GM18519 (cell line): ENCODE measurements at regions not wholly inside any gene's neighbourhood (a gene's known extent, or its start where the extent isn't known, plus 50 kb on each side); places are given as distances from the start of the nearest gene placed in this dataset.

Source experiments
- ATAC-seq: cut with Tn5 transposase; IDR thresholded peaks from one replicate; pipeline ENCODE4 v1.9.1; 2021; ENCODE audit warnings: mild to moderate bottlenecking, moderate library complexity; ENCODE audit not compliant: unreplicated experiment, low FRiP score

- no peak for ATAC-seq
These were observed 296.5 kb upstream of the ITGA1 start for GRCh38 chr5:52491071-52491787.

DNA sequence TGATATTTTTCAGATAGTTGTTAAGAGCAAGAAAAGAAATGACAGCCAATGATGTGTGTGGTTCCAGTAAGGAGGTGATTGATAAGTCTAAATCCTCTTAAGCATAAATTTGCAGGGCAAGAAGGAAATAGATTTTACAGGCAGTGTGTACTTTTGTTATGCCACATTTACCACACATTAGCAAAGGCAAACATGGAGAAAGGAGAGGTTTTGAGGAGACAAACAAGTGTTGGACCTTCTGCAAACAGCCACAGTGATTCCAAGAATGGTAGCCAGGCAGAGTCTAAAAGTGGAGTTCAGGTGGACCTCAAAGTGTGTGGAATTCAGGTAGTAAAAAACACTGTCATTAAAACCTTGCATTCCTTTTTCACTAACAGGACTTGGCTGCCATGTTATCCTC lies 295.9 kb upstream of the ITGA1 start:
- ATAC-seq = no peak

DNA sequence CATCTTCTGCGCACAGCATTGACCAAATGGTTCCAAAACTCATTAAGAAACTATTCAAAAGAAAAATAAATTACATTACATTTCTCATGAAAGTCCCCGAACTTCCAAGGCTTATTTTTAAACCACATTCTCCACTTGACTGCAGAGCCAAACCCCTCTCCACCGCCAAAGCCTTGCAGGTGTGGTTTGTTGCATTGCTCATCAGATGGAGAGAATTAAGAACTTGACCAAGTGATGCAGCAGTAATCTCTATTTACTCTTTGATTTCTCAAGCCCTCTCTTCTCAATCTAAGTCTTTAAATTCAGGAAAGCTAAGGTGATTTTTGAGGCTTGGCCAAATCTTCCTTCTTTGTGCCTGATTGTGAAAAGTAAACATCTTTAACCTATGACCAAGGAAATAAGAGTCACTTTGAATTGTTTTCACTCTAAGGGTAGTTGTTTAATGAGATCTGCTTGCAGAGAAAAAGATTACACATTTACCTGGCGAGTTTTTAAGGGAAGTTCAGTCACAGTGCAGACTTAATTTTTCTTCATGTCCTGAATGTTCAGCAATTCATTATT lies 290.5 kb upstream of the ITGA1 start:
- no peak for ATAC-seq

- no peak for ATAC-seq
These were observed 289.1 kb upstream of the ITGA1 start for GRCh38 chr5:52498607-52499006.

DNA sequence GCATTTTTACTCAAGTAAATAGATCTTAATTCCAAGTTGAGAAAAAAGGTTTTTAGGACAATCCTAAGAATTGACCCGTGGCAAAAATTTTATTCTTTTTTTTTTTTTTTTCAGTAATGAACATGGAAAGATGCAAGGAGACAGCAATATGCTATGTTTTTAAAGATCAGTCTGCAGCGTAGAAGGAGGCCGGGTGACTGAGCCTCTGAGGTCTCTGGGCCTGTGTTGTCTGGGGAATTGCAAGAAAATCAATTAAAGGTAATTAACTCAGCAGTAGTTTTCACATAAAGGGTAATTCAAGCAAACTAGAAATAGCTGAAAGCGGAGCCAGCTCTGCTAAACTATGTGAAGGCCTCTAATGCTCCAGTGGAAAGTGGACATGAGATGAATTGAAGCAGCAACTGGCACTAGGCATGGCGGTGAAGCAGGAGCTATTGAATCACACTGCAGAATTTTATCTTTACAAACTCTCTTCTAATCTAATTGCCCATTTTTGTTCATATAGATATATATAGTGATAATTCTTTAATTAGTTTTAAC lies 285.2 kb upstream of the ITGA1 start:
- ATAC-seq = no peak

- no peak for ATAC-seq
These were observed 283.0 kb upstream of the ITGA1 start for GRCh38 chr5:52504584-52505240.

- ATAC-seq = no peak
These were observed 270.0 kb upstream of the ITGA1 start for GRCh38 chr5:52517667-52518066.

DNA sequence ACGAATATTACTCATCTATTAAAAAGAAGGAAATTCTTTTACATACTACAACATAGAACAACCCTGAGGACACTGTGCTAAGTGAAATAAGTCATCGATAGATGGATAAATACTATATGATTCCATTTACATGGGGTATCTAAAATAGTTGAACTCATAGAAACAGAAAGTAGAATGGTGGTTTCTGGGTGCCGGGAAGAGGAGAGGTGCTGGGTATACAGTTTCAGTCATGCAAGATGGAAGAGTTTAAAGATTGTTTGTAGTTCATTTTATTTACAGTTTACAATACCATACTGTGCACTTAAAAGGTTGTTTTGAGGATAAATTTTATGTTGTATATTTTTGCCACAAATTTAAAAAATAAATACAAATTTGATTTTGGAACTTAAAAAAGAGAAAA lies 267.5 kb upstream of the ITGA1 start:
- no peak for ATAC-seq

- no peak for ATAC-seq
These were observed 266.5 kb upstream of the ITGA1 start for GRCh38 chr5:52521236-52521635.

DNA sequence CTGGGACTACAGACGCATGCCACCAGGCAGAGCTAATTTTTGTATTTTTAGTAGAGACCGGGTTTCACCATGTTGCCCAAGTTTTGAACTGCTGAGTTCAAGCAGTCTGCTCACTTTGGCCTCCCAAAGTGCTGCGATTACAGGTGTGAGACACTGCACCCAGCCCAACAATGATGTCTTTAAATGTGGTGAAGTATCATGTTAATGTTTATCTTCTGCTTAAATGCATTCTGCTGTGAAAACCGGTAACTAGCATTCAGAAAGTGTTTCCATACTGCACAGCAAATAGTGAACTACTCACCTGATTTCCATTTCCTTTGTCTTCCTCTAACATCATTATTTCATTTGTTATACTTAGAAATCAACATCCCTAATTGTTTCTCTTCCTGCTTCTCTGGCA lies 264.0 kb upstream of the ITGA1 start:
- ATAC-seq = no peak

DNA sequence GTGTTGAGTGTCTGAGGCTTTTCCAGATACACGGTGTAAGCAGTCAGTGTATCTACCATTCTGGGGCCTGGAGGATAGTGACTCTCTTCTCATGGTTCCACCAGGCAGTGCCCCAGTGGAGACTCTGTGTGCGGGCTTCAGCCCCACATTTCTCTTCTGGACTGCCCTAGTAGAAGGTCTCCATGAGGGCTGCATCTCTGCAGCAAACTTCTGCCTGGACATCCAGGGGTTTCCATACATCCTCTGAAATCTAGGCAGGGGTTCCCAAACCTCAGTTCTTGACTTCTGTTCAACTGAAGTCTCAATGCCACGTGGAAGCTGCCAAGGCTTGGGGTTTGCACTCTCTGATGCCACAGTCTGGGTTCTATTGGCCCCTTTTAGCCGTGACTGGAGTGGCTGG lies 256.6 kb upstream of the ITGA1 start:
- no peak for ATAC-seq

GRCh38 chr5:52543594-52543993 lies 244.1 kb upstream of the ITGA1 start:
- ATAC-seq = no peak

DNA sequence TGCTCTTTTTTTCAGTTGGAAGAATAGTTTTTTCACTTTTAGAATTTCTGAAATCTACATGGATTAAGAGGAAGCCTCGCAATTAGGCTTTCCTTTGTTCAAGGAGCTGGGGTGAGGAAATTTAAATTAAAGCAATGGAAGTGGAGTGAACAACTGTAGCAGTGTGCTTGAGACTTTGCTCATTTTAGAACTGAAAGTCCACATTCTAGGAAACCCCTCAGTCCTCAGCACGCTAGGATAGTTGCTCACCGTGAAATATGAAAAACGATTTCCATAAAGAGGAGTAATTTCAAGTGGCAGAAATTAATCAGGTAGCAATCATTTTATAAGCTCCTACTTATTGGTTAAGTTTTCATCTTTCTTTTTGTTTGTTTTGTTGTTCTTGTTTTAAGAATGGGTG lies 243.0 kb upstream of the ITGA1 start:
- ATAC-seq = no peak

- ATAC-seq = no peak
These were observed 233.4 kb upstream of the ITGA1 start for GRCh38 chr5:52554293-52554692.

GRCh38 chr5:52560366-52560765 lies 227.3 kb upstream of the ITGA1 start:
- no peak for ATAC-seq

- no peak for ATAC-seq
These were observed 225.2 kb upstream of the ITGA1 start for GRCh38 chr5:52562473-52562872.

GRCh38 chr5:52564587-52564986 lies 223.1 kb upstream of the ITGA1 start:
- ATAC-seq = no peak

DNA sequence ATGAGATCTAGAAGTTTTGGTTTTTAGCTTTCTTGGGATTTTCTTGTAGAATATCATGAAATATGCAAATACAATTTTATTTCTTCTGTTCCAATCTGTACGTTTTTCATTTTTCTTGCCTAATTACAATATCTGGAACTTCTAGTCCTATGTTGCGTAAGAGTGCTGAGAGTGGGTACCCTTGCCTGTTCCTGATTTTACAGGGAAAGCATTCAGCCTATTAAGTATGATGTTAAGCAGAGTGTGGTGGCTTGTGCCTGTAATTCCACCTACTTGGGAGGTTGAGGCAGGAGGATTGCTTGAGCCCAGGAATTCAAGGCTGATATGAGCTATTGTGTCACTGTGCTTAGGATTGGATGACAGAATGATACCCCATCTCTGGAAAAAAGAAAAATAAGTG lies 210.2 kb upstream of the ITGA1 start:
- ATAC-seq = no peak

DNA sequence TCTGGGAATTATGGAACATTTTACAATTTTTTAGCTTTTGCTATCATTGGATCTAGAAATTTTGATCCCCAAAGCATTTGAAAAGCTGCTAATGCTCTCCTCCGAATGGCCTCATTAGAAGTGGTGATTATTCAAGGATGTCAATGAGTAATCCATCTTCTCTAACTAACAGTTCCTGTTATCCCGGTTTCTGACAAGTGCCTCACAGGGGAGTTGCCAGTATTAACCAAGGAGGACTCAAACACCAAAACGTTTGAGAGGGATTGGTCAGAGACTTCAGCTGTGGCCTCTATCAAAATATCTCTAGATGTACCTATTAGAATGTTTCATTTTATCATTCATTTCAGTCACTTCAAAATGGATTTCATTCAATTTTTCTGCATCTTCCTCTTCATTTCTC lies 208.3 kb upstream of the ITGA1 start:
- ATAC-seq = no peak

- no peak for ATAC-seq
These were observed 206.8 kb upstream of the ITGA1 start for GRCh38 chr5:52580921-52581320.

GRCh38 chr5:52582313-52582712 lies 205.4 kb upstream of the ITGA1 start:
- ATAC-seq = no peak

DNA sequence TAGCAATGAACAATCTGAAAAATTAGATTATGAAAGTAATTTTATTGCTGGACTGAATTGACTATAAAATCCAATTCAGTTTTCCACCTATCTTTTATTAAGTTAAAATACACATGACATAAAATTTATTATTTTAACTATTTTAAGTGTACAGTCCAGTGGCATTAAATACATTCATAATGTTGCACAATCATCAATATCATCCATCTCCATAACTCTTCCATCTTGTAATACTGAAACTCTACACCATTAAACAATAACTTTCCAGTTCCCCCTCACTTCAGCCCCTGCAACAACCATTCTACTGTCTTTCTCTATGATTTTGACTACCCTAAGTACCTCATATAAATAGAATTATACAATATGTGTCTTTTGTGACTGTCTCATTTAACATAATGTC lies 200.6 kb upstream of the ITGA1 start:
- ATAC-seq = no peak
